ENCODE measurements at regions not wholly inside any gene's neighbourhood (a gene's known extent, or its start where the extent isn't known, plus 50 kb on each side); places are given as distances from the start of the nearest gene placed in this dataset.

GRCh38 chr1:199460933-199461332 lies 566.6 kb upstream of the NR5A2 start:
- TF ChIP-seq EZH2phosphoT487 (conservative IDR thresholded peaks at IDR 0.05; ENCODE audit: low read length) = no peak
- TF ChIP-seq CTCF (IDR thresholded peaks at IDR 0.05; ENCODE audit: insufficient read depth, low read length, poor library complexity, severe bottlenecking) = no peak
